Thyroid gland (tissue), 4 donors: ENCODE measurements at regions not wholly inside any gene's neighbourhood (a gene's known extent, or its start where the extent isn't known, plus 50 kb on each side); places are given as distances from the start of the nearest gene placed in this dataset.

Experiments used
- POLR2A ChIP-seq, 2 donors: fragments of 450-650 bp; IDR thresholded peaks; one replicate each; pipeline ENCODE4 v1.6.1; 2017; ENCODE audit warnings: antibody characterized with exemption in 2 of 2, mild to moderate bottlenecking in 2 of 2, moderate library complexity in 1 of 2
- TF ChIP-seq, protein P1 (sequence below), 6 experiments: fragments of 200-600 bp in 3 of 6; fragments of 450-650 bp in 3 of 6; sonication (generic) in 3 of 6; IDR thresholded peaks; one replicate each; pipeline ENCODE4 v1.5.1; 2016 to 2019; ENCODE audit warnings: antibody characterized with exemption in 6 of 6, mild to moderate bottlenecking in 2 of 6, inconsistent platforms in 1 of 6, moderate library complexity in 1 of 6

DNA sequence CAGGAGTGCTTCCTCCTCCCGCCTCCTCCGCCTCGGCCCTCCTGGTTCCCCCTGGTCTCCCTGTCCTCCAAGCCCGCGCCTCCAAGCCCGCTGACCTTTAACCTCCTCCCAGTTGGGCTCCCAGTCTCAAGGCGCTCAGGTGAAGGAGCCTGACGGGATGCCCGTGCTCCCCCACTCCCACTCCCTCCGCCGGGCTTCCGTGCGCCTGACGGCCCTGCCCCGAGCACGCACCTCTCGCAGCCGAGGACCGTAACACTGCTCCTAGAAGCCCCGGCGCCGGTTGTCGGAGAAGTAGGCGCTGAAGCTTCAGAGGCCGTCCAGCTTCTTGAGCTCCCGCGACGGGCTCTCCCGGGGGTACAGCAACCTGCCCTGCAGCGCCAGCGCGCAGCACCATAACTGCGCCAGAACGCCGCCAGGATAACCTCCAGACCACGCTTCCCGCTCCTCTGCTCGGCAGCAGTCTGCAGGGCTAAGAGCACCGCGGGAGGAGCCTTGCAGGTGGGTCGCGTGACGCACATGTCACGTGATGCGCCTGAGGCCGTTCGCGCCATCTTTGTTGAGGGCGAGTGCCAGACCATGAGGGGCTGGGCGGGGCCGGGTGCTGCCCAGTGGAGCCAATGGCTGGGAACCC, 71.0 kb upstream of the ZNF479 start:
- TF ChIP-seq, protein P1, sequence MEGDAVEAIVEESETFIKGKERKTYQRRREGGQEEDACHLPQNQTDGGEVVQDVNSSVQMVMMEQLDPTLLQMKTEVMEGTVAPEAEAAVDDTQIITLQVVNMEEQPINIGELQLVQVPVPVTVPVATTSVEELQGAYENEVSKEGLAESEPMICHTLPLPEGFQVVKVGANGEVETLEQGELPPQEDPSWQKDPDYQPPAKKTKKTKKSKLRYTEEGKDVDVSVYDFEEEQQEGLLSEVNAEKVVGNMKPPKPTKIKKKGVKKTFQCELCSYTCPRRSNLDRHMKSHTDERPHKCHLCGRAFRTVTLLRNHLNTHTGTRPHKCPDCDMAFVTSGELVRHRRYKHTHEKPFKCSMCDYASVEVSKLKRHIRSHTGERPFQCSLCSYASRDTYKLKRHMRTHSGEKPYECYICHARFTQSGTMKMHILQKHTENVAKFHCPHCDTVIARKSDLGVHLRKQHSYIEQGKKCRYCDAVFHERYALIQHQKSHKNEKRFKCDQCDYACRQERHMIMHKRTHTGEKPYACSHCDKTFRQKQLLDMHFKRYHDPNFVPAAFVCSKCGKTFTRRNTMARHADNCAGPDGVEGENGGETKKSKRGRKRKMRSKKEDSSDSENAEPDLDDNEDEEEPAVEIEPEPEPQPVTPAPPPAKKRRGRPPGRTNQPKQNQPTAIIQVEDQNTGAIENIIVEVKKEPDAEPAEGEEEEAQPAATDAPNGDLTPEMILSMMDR (IDR thresholded peaks at IDR 0.05) = no peak
- TF ChIP-seq POLR2A (IDR thresholded peaks at IDR 0.05) = no peak
